Thyroid gland (tissue), 4 donors: ENCODE measurements at regions not wholly inside any gene's neighbourhood (a gene's known extent, or its start where the extent isn't known, plus 50 kb on each side); places are given as distances from the start of the nearest gene placed in this dataset.

Source experiments
- DNase-seq, 2 donors: peaks; one replicate each; pipeline ENCODE4 v3.0.0-alpha.2; 2019
- H3K27ac ChIP-seq, 3 donors: fragments of 200-600 bp; sonication (generic); 1 replicate in 2 of 3; 2 replicates in 1 of 3; pipeline ENCODE4 v1.5.1; 2016 to 2019; ENCODE audit warnings: mild to moderate bottlenecking in 1 of 3, moderate library complexity in 1 of 3
- H3K27me3 ChIP-seq: fragments of 200-600 bp; sonication (generic); one replicate; pipeline ENCODE4 v1.5.1; 2019
- H3K36me3 ChIP-seq, 2 donors: fragments of 200-600 bp; sonication (generic); one replicate each; pipeline ENCODE4 v1.5.1; 2016 to 2019
- H3K4me1 ChIP-seq, 2 donors: fragments of 200-600 bp; sonication (generic); one replicate each; pipeline ENCODE4 v1.5.1; 2017 to 2019
- H3K4me3 ChIP-seq, 3 donors: fragments of 200-600 bp; sonication (generic); replicated peaks in 1 of 3; 1 replicate in 2 of 3; 2 replicates in 1 of 3; pipeline ENCODE4 v1.5.1; 2016; ENCODE audit warnings: mild to moderate bottlenecking in 1 of 3
- H3K9me3 ChIP-seq: fragments of 200-600 bp; sonication (generic); one replicate; pipeline ENCODE4 v1.5.1; 2017
- POLR2A ChIP-seq, 2 donors: fragments of 450-650 bp; IDR thresholded peaks; one replicate each; pipeline ENCODE4 v1.6.1; 2017; ENCODE audit warnings: antibody characterized with exemption in 2 of 2, mild to moderate bottlenecking in 2 of 2, moderate library complexity in 1 of 2
- WGBS, 2 donors: methylation state at CpG; one replicate each; pipeline ENCODE4 v1.1.5; 2017; 5-methylcytosine and 5-hydroxymethylcytosine counted together
- intact Hi-C: fragments of 100-400 bp; cut with DNase I; formaldehyde crosslinking; loops from one replicate; pipeline ENCODE4 v1.15.1; 2023
- TF ChIP-seq, protein P1 (sequence below), 6 experiments: fragments of 200-600 bp in 3 of 6; fragments of 450-650 bp in 3 of 6; sonication (generic) in 3 of 6; IDR thresholded peaks; one replicate each; pipeline ENCODE4 v1.5.1; 2016 to 2019; ENCODE audit warnings: antibody characterized with exemption in 6 of 6, mild to moderate bottlenecking in 2 of 6, inconsistent platforms in 1 of 6, moderate library complexity in 1 of 6

GRCh38 chr12:58529114-58529665, 391.1 kb downstream of the LRIG3 start:
- 78 to 80% methylated on average over 1 of the region's 1 CpG for WGBS, 2 donors
- Histone ChIP-seq H3K4me1 (no peaks in the 10 kb centered on the region), H3K9me3 (no peaks in the 10 kb centered on the region), H3K36me3 (no peaks in the 10 kb centered on the region), H3K4me3 (no peak overlapping the region), H3K27me3 (no peaks in the 10 kb centered on the region), H3K27ac (no peak overlapping the region)
- no peak for TF ChIP-seq POLR2A (IDR thresholded peaks at IDR 0.05)
- TF ChIP-seq, protein P1, sequence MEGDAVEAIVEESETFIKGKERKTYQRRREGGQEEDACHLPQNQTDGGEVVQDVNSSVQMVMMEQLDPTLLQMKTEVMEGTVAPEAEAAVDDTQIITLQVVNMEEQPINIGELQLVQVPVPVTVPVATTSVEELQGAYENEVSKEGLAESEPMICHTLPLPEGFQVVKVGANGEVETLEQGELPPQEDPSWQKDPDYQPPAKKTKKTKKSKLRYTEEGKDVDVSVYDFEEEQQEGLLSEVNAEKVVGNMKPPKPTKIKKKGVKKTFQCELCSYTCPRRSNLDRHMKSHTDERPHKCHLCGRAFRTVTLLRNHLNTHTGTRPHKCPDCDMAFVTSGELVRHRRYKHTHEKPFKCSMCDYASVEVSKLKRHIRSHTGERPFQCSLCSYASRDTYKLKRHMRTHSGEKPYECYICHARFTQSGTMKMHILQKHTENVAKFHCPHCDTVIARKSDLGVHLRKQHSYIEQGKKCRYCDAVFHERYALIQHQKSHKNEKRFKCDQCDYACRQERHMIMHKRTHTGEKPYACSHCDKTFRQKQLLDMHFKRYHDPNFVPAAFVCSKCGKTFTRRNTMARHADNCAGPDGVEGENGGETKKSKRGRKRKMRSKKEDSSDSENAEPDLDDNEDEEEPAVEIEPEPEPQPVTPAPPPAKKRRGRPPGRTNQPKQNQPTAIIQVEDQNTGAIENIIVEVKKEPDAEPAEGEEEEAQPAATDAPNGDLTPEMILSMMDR (IDR thresholded peaks at IDR 0.05), result no peak
- no peak for DNase-seq
- intact Hi-C loops, result no loop called here

DNA sequence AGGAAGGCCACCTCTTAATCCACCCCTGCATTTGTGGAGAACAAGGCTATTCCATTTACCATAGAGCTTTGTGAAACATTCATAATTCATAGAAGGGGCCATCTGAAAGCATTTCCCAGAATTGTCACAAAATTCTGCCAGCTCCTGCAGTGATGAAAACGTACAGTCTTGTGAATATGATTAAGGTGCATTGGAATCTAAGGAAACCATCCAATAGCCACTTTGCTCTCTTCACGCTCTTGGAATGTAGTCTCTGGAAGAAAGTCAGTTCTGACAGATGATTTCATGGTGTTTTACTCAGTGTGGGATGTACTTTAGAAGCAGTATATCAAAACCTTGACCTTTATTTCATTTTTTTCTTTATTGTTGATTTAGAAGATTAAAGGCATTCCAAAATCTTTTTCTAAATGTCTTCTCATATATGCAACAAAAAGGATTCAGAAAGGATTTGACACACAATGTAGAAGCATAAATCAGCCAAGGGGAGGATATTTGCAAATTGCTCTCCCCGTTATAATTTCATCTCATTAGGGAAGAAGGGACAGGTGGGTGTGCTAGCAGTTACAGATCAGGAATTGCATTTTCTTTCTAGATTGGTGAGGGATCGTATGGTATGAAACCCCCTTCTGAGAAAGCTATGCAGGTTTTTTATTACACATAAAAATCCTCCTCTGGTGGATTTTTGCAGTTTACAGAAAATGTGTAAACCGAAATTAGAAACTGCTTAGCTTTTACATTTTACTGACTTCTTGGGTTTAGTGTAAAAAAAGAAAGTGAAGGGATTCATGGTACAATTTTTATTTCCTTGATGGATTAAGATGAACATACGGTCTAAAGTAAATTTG, 390.2 kb downstream of the LRIG3 start:
- H3K4me3 ChIP-seq, result no peak overlapping the region
- no peak overlapping the region for H3K27ac ChIP-seq
- DNase-seq, result no peak
- H3K4me1 ChIP-seq, result no peaks in the 10 kb centered on the region
- no peak for TF ChIP-seq POLR2A (IDR thresholded peaks at IDR 0.05)
- TF ChIP-seq, protein P1 (IDR thresholded peaks at IDR 0.05), result no peak
- intact Hi-C loops, result no loop called here
- no peaks in the 10 kb centered on the region for H3K36me3 ChIP-seq
- WGBS, 2 donors, result 76 to 81% methylated on average over 6 of the region's 6 CpGs
- no peaks in the 10 kb centered on the region for H3K9me3 ChIP-seq
- no peaks in the 10 kb centered on the region for H3K27me3 ChIP-seq

DNA sequence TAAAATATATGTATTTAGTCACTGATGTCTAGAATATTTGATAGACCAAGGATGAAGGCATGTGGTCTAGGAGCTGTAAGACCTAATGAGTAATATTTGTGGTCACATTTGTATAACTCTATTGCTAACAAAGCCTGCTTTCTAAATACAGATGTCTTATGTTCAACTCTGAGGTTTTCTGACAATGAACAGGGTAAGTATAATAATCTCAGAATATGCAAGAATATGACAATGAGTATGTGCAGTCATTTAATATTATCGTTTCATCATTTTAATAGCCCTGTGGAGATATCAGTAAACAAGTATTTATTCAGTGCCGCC, 389.6 kb downstream of the LRIG3 start:
- H3K4me3 ChIP-seq, result no peak overlapping the region
- no peak for TF ChIP-seq POLR2A (IDR thresholded peaks at IDR 0.05)
- TF ChIP-seq, protein P1 (IDR thresholded peaks at IDR 0.05), result no peak
- H3K27ac ChIP-seq, result no peak overlapping the region
- no peaks in the 10 kb centered on the region for H3K27me3 ChIP-seq
- no peaks in the 10 kb centered on the region for H3K9me3 ChIP-seq
- no peak for DNase-seq
- WGBS, 2 donors, result 94 to 96% methylated on average over 2 of the region's 2 CpGs
- H3K36me3 ChIP-seq, result no peaks in the 10 kb centered on the region
- intact Hi-C loops, result no loop called here
- H3K4me1 ChIP-seq, result no peaks in the 10 kb centered on the region

GRCh38 chr12:58532855-58533608, 387.3 kb downstream of the LRIG3 start:
- no peaks in the 10 kb centered on the region for H3K36me3 ChIP-seq
- H3K27ac ChIP-seq, result no peak overlapping the region
- no peak for TF ChIP-seq POLR2A (IDR thresholded peaks at IDR 0.05)
- TF ChIP-seq, protein P1 (IDR thresholded peaks at IDR 0.05), result no peak
- H3K27me3 ChIP-seq, result no peaks in the 10 kb centered on the region
- no peak for DNase-seq
- intact Hi-C loops, result no loop called here
- no peaks in the 10 kb centered on the region for H3K4me1 ChIP-seq
- no peak overlapping the region for H3K4me3 ChIP-seq
- WGBS, 2 donors, result 86 to 88% methylated on average over 4 of the region's 4 CpGs
- H3K9me3 ChIP-seq, result no peaks in the 10 kb centered on the region

GRCh38 chr12:58533652-58534051, 386.7 kb downstream of the LRIG3 start:
- no peak overlapping the region for H3K27ac ChIP-seq
- H3K9me3 ChIP-seq, result no peaks in the 10 kb centered on the region
- H3K4me3 ChIP-seq, result no peak overlapping the region
- H3K36me3 ChIP-seq, result no peaks in the 10 kb centered on the region
- intact Hi-C loops, result no loop called here
- WGBS, 2 donors, result 82 to 83% methylated on average over 1 of the region's 1 CpG
- no peaks in the 10 kb centered on the region for H3K27me3 ChIP-seq
- no peak for TF ChIP-seq POLR2A (IDR thresholded peaks at IDR 0.05)
- TF ChIP-seq, protein P1 (IDR thresholded peaks at IDR 0.05), result no peak
- no peaks in the 10 kb centered on the region for H3K4me1 ChIP-seq
- DNase-seq, result no peak
